Lung (tissue), 11 donors: ENCODE measurements at regions not wholly inside any gene's neighbourhood (a gene's known extent, or its start where the extent isn't known, plus 50 kb on each side); places are given as distances from the start of the nearest gene placed in this dataset.

Source experiments
- ATAC-seq: fragments of 200-7000 bp; cut with Tn5 transposase; one replicate; pipeline ENCODE4 v1.9.1; 2020; ENCODE audit warnings: moderate number of reproducible peaks; ENCODE audit not compliant: insufficient read depth, low FRiP score
- DNase-seq, 3 donors: peaks; one replicate each; pipeline ENCODE4 v3.0.0-alpha.2; 2013 to 2017
- H3K27ac ChIP-seq, 2 donors: one replicate each; pipeline ENCODE4 v1.5.1; 2013; ENCODE audit warnings: mild to moderate bottlenecking in 2 of 2, moderate library complexity in 2 of 2, control low read depth in 1 of 2, inconsistent platforms in 1 of 2, low read depth in 1 of 2, low read length in 1 of 2
- H3K27me3 ChIP-seq, 3 donors: one replicate each; pipeline ENCODE4 v1.5.1; 2013; ENCODE audit warnings: low read length in 2 of 3; ENCODE audit not compliant: control insufficient read depth in 3 of 3, insufficient read depth in 3 of 3
- H3K36me3 ChIP-seq, 4 donors: one replicate each; pipeline ENCODE4 v1.5.1; 2013; ENCODE audit warnings: low read length in 4 of 4, mild to moderate bottlenecking in 1 of 4, moderate library complexity in 1 of 4; ENCODE audit not compliant: control insufficient read depth in 4 of 4, insufficient read depth in 4 of 4
- H3K4me1 ChIP-seq, 5 donors: one replicate each; pipeline ENCODE4 v1.5.1; 2013; ENCODE audit warnings: low read length in 5 of 5, mild to moderate bottlenecking in 2 of 5, moderate library complexity in 1 of 5; ENCODE audit not compliant: control insufficient read depth in 5 of 5, insufficient read depth in 5 of 5
- H3K4me3 ChIP-seq: one replicate; pipeline ENCODE4 v1.5.1; 2013; ENCODE audit warnings: mild to moderate bottlenecking, control low read depth, moderate library complexity
- H3K9ac ChIP-seq, 2 donors: one replicate each; pipeline ENCODE4 v1.5.1; 2013; ENCODE audit warnings: low read length in 2 of 2, control low read depth in 1 of 2; ENCODE audit not compliant: insufficient read depth in 1 of 2
- H3K9me3 ChIP-seq, 4 donors: one replicate each; pipeline ENCODE4 v1.5.1; 2013; ENCODE audit warnings: low read length in 3 of 4, mild to moderate bottlenecking in 1 of 4, moderate library complexity in 1 of 4; ENCODE audit not compliant: control insufficient read depth in 4 of 4, insufficient read depth in 3 of 4
- WGBS, 2 donors: extraction: QIAGEN DNeasy Blood & Tissue Kit; methylation state at CpG; one replicate each; pipeline ENCODE4 v1.1.7; 2013; 5-methylcytosine and 5-hydroxymethylcytosine counted together
- TF ChIP-seq, protein P1 (sequence below): IDR thresholded peaks from 2 replicates; pipeline ENCODE4 v1.5.1; 2012; ENCODE audit warnings: mild to moderate bottlenecking; ENCODE audit errors: control extremely low read depth, extremely low read depth
- donor health status: control.
- donor health status: control.
- donor health status: Bipolar disorder and iron deficiency.
- donor health status: healthy.
- donor health status: DM: yes; HTN: yes; CAD: no.

DNA sequence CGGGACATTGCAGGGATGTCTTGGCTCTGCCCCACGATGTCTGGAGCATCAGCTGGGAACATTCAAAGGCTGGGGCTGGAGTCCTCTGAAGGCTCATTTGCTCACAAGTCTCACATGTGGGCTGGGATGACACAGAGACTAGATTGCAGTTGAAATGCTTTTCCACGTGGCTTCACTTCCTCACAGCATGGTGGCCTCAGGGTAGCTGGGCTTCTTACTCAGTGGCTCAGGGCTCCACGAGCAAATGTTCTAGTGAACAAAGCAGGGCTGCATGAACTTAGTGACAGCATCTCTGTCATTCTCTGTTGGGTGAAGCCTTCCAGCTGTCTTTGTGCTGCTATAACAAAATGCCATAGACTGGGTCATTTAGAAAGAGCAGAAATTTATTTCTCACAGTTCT, 247.0 kb upstream of the POU3F1 start:
- peaks cover 0 to 5% (median 0%) of the 10 kb centered on the region in 4 donors for H3K9me3 ChIP-seq
- H3K9ac ChIP-seq, result no peak overlapping the region
- no peak overlapping the region for H3K4me3 ChIP-seq
- TF ChIP-seq, protein P1, sequence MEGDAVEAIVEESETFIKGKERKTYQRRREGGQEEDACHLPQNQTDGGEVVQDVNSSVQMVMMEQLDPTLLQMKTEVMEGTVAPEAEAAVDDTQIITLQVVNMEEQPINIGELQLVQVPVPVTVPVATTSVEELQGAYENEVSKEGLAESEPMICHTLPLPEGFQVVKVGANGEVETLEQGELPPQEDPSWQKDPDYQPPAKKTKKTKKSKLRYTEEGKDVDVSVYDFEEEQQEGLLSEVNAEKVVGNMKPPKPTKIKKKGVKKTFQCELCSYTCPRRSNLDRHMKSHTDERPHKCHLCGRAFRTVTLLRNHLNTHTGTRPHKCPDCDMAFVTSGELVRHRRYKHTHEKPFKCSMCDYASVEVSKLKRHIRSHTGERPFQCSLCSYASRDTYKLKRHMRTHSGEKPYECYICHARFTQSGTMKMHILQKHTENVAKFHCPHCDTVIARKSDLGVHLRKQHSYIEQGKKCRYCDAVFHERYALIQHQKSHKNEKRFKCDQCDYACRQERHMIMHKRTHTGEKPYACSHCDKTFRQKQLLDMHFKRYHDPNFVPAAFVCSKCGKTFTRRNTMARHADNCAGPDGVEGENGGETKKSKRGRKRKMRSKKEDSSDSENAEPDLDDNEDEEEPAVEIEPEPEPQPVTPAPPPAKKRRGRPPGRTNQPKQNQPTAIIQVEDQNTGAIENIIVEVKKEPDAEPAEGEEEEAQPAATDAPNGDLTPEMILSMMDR, result no peak
- H3K36me3 ChIP-seq, result no peaks in the 10 kb centered on the region
- H3K27me3 ChIP-seq, result peaks cover 0 to 19% (median 0%) of the 10 kb centered on the region in 3 donors
- ATAC-seq (no peak), DNase-seq (peak in 2 of 3 donors; percentile 60 to 72)
- 70 to 80% methylated on average over 4 of the region's 4 CpGs for WGBS, 2 donors
- H3K4me1 ChIP-seq, result peaks cover 0 to 51% (median 4%) of the 10 kb centered on the region in 5 donors
- no peak overlapping the region for H3K27ac ChIP-seq

DNA sequence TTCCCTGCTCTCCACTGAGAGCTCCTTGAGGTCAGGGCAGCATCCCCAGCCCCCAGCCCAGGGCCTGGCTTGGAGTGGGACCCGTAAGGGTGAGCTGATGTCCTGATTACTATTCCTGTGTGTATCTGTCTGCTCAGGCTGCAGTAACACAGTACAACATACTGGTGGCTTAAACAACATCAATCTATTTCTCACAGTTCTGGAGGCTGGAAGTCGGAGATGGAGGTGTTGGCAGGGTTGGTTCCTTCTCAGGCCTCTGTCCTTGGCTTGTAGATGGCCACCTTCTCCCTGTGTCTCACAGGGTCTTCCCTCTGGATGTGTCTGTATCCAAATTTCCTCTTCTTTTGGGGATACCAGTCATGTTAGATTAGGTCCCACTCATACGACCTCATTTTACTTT, 246.4 kb upstream of the POU3F1 start:
- peaks cover 0 to 47% (median 4%) of the 10 kb centered on the region in 5 donors for H3K4me1 ChIP-seq
- 70 to 78% methylated on average over 3 of the region's 3 CpGs for WGBS, 2 donors
- DNase-seq, result no peak
- no peak overlapping the region for H3K27ac ChIP-seq
- H3K36me3 ChIP-seq, result no peaks in the 10 kb centered on the region
- peaks cover 0 to 19% (median 0%) of the 10 kb centered on the region in 3 donors for H3K27me3 ChIP-seq
- H3K4me3 ChIP-seq, result no peak overlapping the region
- H3K9me3 ChIP-seq, result peaks cover 0 to 4% (median 0%) of the 10 kb centered on the region in 4 donors
- TF ChIP-seq, protein P1, result no peak
- H3K9ac ChIP-seq, result no peak overlapping the region
- no peak for ATAC-seq

DNA sequence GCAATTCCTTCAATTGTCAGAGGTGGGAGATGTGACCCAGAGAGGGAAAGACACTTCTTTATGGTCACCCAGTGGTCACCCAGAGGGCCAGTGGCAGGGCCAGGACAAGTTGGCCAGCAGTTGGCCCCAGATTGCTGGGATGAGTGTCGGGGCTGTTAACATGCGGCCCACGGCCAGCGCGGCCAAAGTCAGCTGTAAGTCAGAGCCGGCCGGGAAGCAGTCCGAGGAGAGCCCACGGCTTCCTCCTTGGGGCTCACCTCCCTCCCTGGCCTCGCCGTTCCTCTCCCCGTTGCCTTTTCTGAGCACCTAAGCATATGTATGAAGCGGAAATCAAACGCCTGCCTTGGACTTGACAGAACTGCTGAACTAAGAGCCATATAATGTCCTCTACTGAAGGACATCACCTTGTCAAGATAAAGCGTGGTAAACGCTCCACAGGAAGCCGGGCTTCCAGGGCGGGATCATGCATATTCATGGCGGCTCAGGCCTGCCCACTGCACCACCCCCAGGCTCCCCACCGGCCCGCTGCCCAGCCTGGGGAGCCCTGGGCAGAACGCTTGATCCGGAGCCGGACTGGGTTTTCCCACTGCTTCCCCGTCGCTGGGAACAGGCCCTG, 245.4 kb upstream of the POU3F1 start:
- H3K9me3 ChIP-seq, result no peaks in the 10 kb centered on the region
- peaks cover 0 to 40% (median 4%) of the 10 kb centered on the region in 5 donors for H3K4me1 ChIP-seq
- H3K4me3 ChIP-seq, result no peak overlapping the region
- H3K27me3 ChIP-seq, result peaks cover 0 to 19% (median 0%) of the 10 kb centered on the region in 3 donors
- DNase-seq (peak in 1 of 3 donors; percentile 34), ATAC-seq (no peak)
- 10 to 19% methylated on average over 26 of the region's 26 CpGs for WGBS, 2 donors
- no peak overlapping the region for H3K27ac ChIP-seq
- H3K9ac ChIP-seq, result no peak overlapping the region
- TF ChIP-seq, protein P1, result no peak
- no peaks in the 10 kb centered on the region for H3K36me3 ChIP-seq
